Activated T-helper 2 cell treated with anti-CD3 and anti-CD28 coated beads, Interferon-gamma antibody, Interleukin-2, Interleukin-4, amounts not matched to agents 10 μg/mL and 5 μg/mL and 100 μg/mL, durations not matched to agents 14 hours and 24 hours and 36 hours (primary cell): ENCODE measurements at regions not wholly inside any gene's neighbourhood (a gene's known extent, or its start where the extent isn't known, plus 50 kb on each side); places are given as distances from the start of the nearest gene placed in this dataset.
"Not testable (repeated sequence)": the region's sequence is repeated elsewhere in the genome, so short reads cannot be mapped to it uniquely, and the experiment has no call there.

ENCODE experiments used
- DNase-seq: peaks from one replicate; pipeline ENCODE4 v3.0.0; 2021; ENCODE audit warnings: low spot score
- H3K27ac Mint-ChIP-seq: one replicate; pipeline ENCODE4 v1.8.0; 2021; ENCODE audit warnings: mixed read lengths
- H3K27me3 Mint-ChIP-seq: one replicate; pipeline ENCODE4 v1.8.0; 2021; ENCODE audit warnings: low read depth, mixed read lengths
- H3K36me3 Mint-ChIP-seq: one replicate; pipeline ENCODE4 v1.8.0; 2021; ENCODE audit warnings: low read depth, mixed read lengths
- H3K4me1 Mint-ChIP-seq: one replicate; pipeline ENCODE4 v1.8.0; 2021; ENCODE audit warnings: low read depth, mixed read lengths
- H3K4me3 Mint-ChIP-seq: one replicate; pipeline ENCODE4 v1.8.0; 2021; ENCODE audit warnings: low read depth, mild to moderate bottlenecking, moderate library complexity, mixed read lengths
- H3K9me3 Mint-ChIP-seq: one replicate; pipeline ENCODE4 v1.8.0; 2021; ENCODE audit warnings: mixed read lengths
- intact Hi-C: fragments of 100-400 bp; cut with micrococcal nuclease; formaldehyde crosslinking; loops from one replicate; pipeline ENCODE4 v1.15.1; 2023

GRCh38 chr11:70897429-70897828 lies 354.9 kb downstream of the SHANK2 start:
- intact Hi-C loops, result no loop called here
- H3K4me3 Mint-ChIP-seq, result no peak overlapping the region

GRCh38 chr11:70899616-70900015 lies 352.8 kb downstream of the SHANK2 start:
- H3K9me3 Mint-ChIP-seq, result peaks cover 14% of the 10 kb centered on the region
- no peaks in the 10 kb centered on the region for H3K27me3 Mint-ChIP-seq
- DNase-seq, result no peak
- intact Hi-C loops, result no loop called here
- H3K36me3 Mint-ChIP-seq, result no peaks in the 10 kb centered on the region
- H3K4me3 Mint-ChIP-seq, result no peak overlapping the region
- H3K27ac Mint-ChIP-seq, result no peak overlapping the region
- no peaks in the 10 kb centered on the region for H3K4me1 Mint-ChIP-seq

More at GRCh38 chr11:70897429-70897828, 354.9 kb downstream of the SHANK2 start:
- no peaks in the 10 kb centered on the region for H3K27me3 Mint-ChIP-seq
- no peak for DNase-seq
- H3K36me3 Mint-ChIP-seq, result no peaks in the 10 kb centered on the region
- no peaks in the 10 kb centered on the region for H3K4me1 Mint-ChIP-seq
- H3K9me3 Mint-ChIP-seq, result peaks cover 14% of the 10 kb centered on the region
- no peak overlapping the region for H3K27ac Mint-ChIP-seq

- Mint-ChIP-seq H3K4me3 (no peak overlapping the region), H3K27ac (no peak overlapping the region), H3K4me1 (no peaks in the 10 kb centered on the region), H3K9me3 (peaks cover 14% of the 10 kb centered on the region), H3K36me3 (no peaks in the 10 kb centered on the region), H3K27me3 (no peaks in the 10 kb centered on the region)
- intact Hi-C loops, result no loop called here
- no peak for DNase-seq
Measured at GRCh38 chr11:70900540-70900939, 351.8 kb downstream of the SHANK2 start.

GRCh38 chr11:70901951-70902521 lies 350.3 kb downstream of the SHANK2 start:
- H3K9me3 Mint-ChIP-seq, result peaks cover 12% of the 10 kb centered on the region
- H3K36me3 Mint-ChIP-seq, result no peaks in the 10 kb centered on the region
- no peak overlapping the region for H3K4me3 Mint-ChIP-seq
- DNase-seq, result no peak
- no peaks in the 10 kb centered on the region for H3K4me1 Mint-ChIP-seq
- H3K27me3 Mint-ChIP-seq, result no peaks in the 10 kb centered on the region
- intact Hi-C loops, result no loop called here
- H3K27ac Mint-ChIP-seq, result no peak overlapping the region

GRCh38 chr11:70903229-70903628 lies 349.1 kb downstream of the SHANK2 start:
- H3K4me3 Mint-ChIP-seq, H3K36me3 Mint-ChIP-seq, H3K4me1 Mint-ChIP-seq, intact Hi-C loops, H3K9me3 Mint-ChIP-seq, H3K27ac Mint-ChIP-seq, H3K27me3 Mint-ChIP-seq, DNase-seq: not testable (repeated sequence)

- no peaks in the 10 kb centered on the region for H3K36me3 Mint-ChIP-seq
- no peaks in the 10 kb centered on the region for H3K4me1 Mint-ChIP-seq
- no peak overlapping the region for H3K4me3 Mint-ChIP-seq
- no peaks in the 10 kb centered on the region for H3K27me3 Mint-ChIP-seq
- intact Hi-C loops, result no loop called here
- H3K9me3 Mint-ChIP-seq, result no peaks in the 10 kb centered on the region
- H3K27ac Mint-ChIP-seq, result no peak overlapping the region
- no peak for DNase-seq
Measured at GRCh38 chr11:70906101-70906500, 346.3 kb downstream of the SHANK2 start.

GRCh38 chr11:70908223-70908622 lies 344.2 kb downstream of the SHANK2 start:
- H3K4me1 Mint-ChIP-seq, result no peaks in the 10 kb centered on the region
- DNase-seq, result no peak
- H3K4me3 Mint-ChIP-seq, result no peak overlapping the region
- H3K27me3 Mint-ChIP-seq, result no peaks in the 10 kb centered on the region
- intact Hi-C loops, result no loop called here
- no peaks in the 10 kb centered on the region for H3K9me3 Mint-ChIP-seq
- no peaks in the 10 kb centered on the region for H3K36me3 Mint-ChIP-seq
- H3K27ac Mint-ChIP-seq, result no peak overlapping the region

GRCh38 chr11:70910835-70911234 lies 341.5 kb downstream of the SHANK2 start:
- Mint-ChIP-seq H3K9me3 (no peaks in the 10 kb centered on the region), H3K36me3 (no peaks in the 10 kb centered on the region), H3K4me1 (no peaks in the 10 kb centered on the region), H3K27me3 (no peaks in the 10 kb centered on the region), H3K27ac (no peak overlapping the region), H3K4me3 (no peak overlapping the region)
- no peak for DNase-seq
- intact Hi-C loops, result no loop called here

- no peak overlapping the region for H3K4me3 Mint-ChIP-seq
- H3K36me3 Mint-ChIP-seq, result no peaks in the 10 kb centered on the region
- no peaks in the 10 kb centered on the region for H3K27me3 Mint-ChIP-seq
- H3K4me1 Mint-ChIP-seq, result no peaks in the 10 kb centered on the region
- DNase-seq, result no peak
- intact Hi-C loops, result no loop called here
- H3K9me3 Mint-ChIP-seq, result peaks cover 6% of the 10 kb centered on the region
- no peak overlapping the region for H3K27ac Mint-ChIP-seq
Measured at GRCh38 chr11:70912226-70912840, 340.0 kb downstream of the SHANK2 start.

- DNase-seq, result no peak
- no peaks in the 10 kb centered on the region for H3K4me1 Mint-ChIP-seq
- no peak overlapping the region for H3K27ac Mint-ChIP-seq
- intact Hi-C loops, result no loop called here
- H3K36me3 Mint-ChIP-seq, result no peaks in the 10 kb centered on the region
- no peaks in the 10 kb centered on the region for H3K27me3 Mint-ChIP-seq
- H3K4me3 Mint-ChIP-seq, result no peak overlapping the region
- H3K9me3 Mint-ChIP-seq, result peaks cover 10% of the 10 kb centered on the region
Measured at GRCh38 chr11:70913715-70914231, 338.6 kb downstream of the SHANK2 start.

GRCh38 chr11:70914496-70914895 lies 337.9 kb downstream of the SHANK2 start:
- no peaks in the 10 kb centered on the region for H3K27me3 Mint-ChIP-seq
- intact Hi-C loops, result no loop called here
- no peak for DNase-seq
- peaks cover 10% of the 10 kb centered on the region for H3K9me3 Mint-ChIP-seq
- H3K4me1 Mint-ChIP-seq, result no peaks in the 10 kb centered on the region
- H3K4me3 Mint-ChIP-seq, result no peak overlapping the region
- H3K36me3 Mint-ChIP-seq, result no peaks in the 10 kb centered on the region
- no peak overlapping the region for H3K27ac Mint-ChIP-seq

GRCh38 chr11:70915158-70915985 lies 337.0 kb downstream of the SHANK2 start:
- Mint-ChIP-seq H3K36me3 (no peaks in the 10 kb centered on the region), H3K27ac (no peak overlapping the region), H3K27me3 (no peaks in the 10 kb centered on the region), H3K4me1 (no peaks in the 10 kb centered on the region), H3K4me3 (no peak overlapping the region), H3K9me3 (peaks cover 14% of the 10 kb centered on the region)
- no peak for DNase-seq
- intact Hi-C loops, result no loop called here

- H3K27ac Mint-ChIP-seq, result no peak overlapping the region
- intact Hi-C loops, result no loop called here
- H3K4me1 Mint-ChIP-seq, result no peaks in the 10 kb centered on the region
- DNase-seq, result no peak
- H3K27me3 Mint-ChIP-seq, result no peaks in the 10 kb centered on the region
- H3K9me3 Mint-ChIP-seq, result peaks cover 20% of the 10 kb centered on the region
- no peaks in the 10 kb centered on the region for H3K36me3 Mint-ChIP-seq
- H3K4me3 Mint-ChIP-seq, result no peak overlapping the region
Measured at GRCh38 chr11:70916351-70916750, 336.0 kb downstream of the SHANK2 start.
